ENCODE measurements at regions not wholly inside any gene's neighbourhood (a gene's known extent, or its start where the extent isn't known, plus 50 kb on each side); places are given as distances from the start of the nearest gene placed in this dataset.

DNA sequence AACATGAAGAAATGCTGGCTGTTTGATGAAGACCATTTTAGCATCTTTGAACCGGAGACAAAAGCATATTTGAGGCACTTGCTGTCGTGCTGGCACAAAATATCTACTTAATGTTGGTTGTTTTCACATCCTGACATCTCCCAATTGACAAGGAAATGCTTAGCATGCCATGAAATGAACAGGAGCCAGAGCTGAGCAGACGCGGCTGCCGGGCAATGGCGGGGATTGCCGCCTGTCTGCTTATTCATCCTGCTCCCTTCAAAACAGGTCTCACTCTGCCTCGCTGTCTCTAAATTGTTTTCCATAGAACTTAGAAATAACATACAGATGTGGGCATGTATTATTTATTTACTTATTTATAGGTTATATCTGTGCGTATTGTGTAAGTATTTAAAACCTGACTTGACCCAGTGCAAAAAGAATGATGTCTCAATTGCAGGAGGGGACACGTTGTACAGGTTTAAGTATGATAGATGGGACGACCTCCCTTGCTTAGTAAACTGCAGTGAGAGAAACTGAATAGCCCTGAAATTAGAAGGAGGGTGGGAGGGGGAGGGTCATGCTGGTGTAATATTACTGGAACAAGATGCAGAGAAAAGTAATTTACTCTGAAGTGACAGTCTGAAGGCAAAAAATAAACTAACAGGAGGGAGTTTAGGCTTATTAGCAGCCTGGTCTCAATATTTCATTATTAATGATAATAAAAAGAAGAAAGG, 590.4 kb upstream of the PLXNA2 start:
- TF ChIP-seq POLR2AphosphoS5 (IDR thresholded peaks at IDR 0.05; ENCODE audit: low read depth, low read length) (no peak), REST (IDR thresholded peaks at IDR 0.05; ENCODE audit: insufficient read depth in 1 of 2, low read depth in 2 of 2, low read length in 2 of 2) (no peak), FOXP2 (optimal IDR thresholded peaks at IDR 0.05; ENCODE audit: borderline replicate concordance, extremely low read depth, extremely low read length, insufficient read depth) (no peak), TAF1 (IDR thresholded peaks at IDR 0.05; ENCODE audit: borderline replicate concordance, insufficient read depth, low read length) (no peak), SIN3A (IDR thresholded peaks at IDR 0.05; ENCODE audit: borderline replicate concordance, insufficient read depth, low read length) (no peak)

GRCh38 chr1:208835097-208835463, 590.9 kb upstream of the PLXNA2 start:
- no peak for TF ChIP-seq REST (IDR thresholded peaks at IDR 0.05; ENCODE audit: insufficient read depth in 1 of 2, low read depth in 2 of 2, low read length in 2 of 2)
- TF ChIP-seq POLR2AphosphoS5 (IDR thresholded peaks at IDR 0.05; ENCODE audit: low read depth, low read length), result no peak
- no peak for TF ChIP-seq FOXP2 (optimal IDR thresholded peaks at IDR 0.05; ENCODE audit: borderline replicate concordance, extremely low read depth, extremely low read length, insufficient read depth)
- no peak for TF ChIP-seq TAF1 (IDR thresholded peaks at IDR 0.05; ENCODE audit: borderline replicate concordance, insufficient read depth, low read length)
- TF ChIP-seq SIN3A (IDR thresholded peaks at IDR 0.05; ENCODE audit: borderline replicate concordance, insufficient read depth, low read length), result no peak

DNA sequence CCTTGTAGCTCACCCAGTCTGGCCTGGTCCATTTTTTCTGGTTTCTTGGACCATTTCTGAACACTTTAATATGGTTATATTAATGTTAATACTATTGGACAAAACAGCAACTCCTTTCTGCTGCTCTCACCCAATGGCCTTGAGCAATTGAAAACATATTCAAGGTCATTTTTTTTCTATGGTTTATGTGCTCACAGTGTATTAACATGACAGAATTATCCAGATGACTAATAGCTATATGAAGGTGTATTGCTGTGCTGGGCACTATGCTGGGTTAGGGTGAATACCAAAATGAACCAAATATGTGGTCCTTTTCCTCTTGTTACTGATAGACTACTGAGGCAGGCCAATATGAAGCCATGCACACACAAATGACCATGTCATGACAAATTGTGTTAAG, 591.6 kb upstream of the PLXNA2 start:
- TF ChIP-seq SIN3A (IDR thresholded peaks at IDR 0.05; ENCODE audit: borderline replicate concordance, insufficient read depth, low read length) (no peak), FOXP2 (optimal IDR thresholded peaks at IDR 0.05; ENCODE audit: borderline replicate concordance, extremely low read depth, extremely low read length, insufficient read depth) (no peak), TAF1 (IDR thresholded peaks at IDR 0.05; ENCODE audit: borderline replicate concordance, insufficient read depth, low read length) (no peak), REST (IDR thresholded peaks at IDR 0.05; ENCODE audit: insufficient read depth in 1 of 2, low read depth in 2 of 2, low read length in 2 of 2) (no peak), POLR2AphosphoS5 (IDR thresholded peaks at IDR 0.05; ENCODE audit: low read depth, low read length) (no peak)

DNA sequence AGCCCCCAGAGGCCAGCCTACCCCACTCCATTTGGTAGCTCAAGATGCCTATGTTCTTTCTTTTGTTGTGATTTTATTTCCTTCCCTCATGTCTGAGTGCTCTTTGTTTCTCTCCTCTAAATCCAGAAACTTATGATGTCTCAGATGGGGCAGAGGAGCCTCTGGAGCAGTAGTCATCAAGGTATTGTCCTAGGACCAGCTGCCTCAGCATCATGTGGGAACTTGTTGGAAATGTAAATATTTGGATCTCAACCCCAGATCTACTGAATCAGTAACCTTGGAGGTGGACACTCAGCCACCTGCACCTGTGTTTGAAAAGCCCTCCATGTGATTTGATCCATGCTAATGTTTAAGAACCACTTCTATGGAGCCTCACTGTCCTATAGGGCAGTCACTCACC, 593.1 kb upstream of the PLXNA2 start:
- no peak for TF ChIP-seq TAF1 (IDR thresholded peaks at IDR 0.05; ENCODE audit: borderline replicate concordance, insufficient read depth, low read length)

DNA sequence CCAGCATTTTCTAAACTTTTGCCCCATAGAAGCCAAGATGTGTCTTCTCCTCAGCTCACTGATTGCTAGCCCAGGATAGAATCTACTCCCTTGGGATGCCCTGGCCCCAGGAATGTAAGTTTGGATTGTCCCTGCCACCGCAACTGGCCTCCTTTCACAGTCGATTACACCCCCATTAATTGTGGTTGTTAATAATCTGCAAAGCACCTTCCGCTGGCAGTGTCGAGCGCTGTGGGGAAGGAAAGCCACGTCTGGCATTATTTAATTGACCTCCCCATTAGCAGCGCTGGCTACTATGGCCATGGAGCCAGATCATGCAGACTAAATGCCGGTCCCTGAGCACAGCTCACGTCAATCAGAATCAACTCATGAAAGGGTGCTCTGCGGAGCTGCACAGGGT, 597.3 kb upstream of the PLXNA2 start:
- TF ChIP-seq SIN3A (IDR thresholded peaks at IDR 0.05; ENCODE audit: borderline replicate concordance, insufficient read depth, low read length) (no peak), REST (IDR thresholded peaks at IDR 0.05; ENCODE audit: insufficient read depth in 1 of 2, low read depth in 2 of 2, low read length in 2 of 2) (no peak), TAF1 (IDR thresholded peaks at IDR 0.05; ENCODE audit: borderline replicate concordance, insufficient read depth, low read length) (no peak), FOXP2 (optimal IDR thresholded peaks at IDR 0.05; ENCODE audit: borderline replicate concordance, extremely low read depth, extremely low read length, insufficient read depth) (no peak), POLR2AphosphoS5 (IDR thresholded peaks at IDR 0.05; ENCODE audit: low read depth, low read length) (no peak)

Measured in PFSK-1 (cell line).